SK-N-SH treated with all-trans-retinoic acid at 6 μM for 48 hours (cell line): ENCODE measurements at regions not wholly inside any gene's neighbourhood (a gene's known extent, or its start where the extent isn't known, plus 50 kb on each side); places are given as distances from the start of the nearest gene placed in this dataset.

Experiments
- ATAC-seq: fragments of 200-7000 bp; cut with Tn5 transposase; 3 replicates; pipeline ENCODE4 v1.9.1; 2020; ENCODE audit warnings: mild to moderate bottlenecking, moderate library complexity
- ARNTL ChIP-seq: fragments of 450-650 bp; formaldehyde crosslinking; IDR thresholded peaks from 2 replicates; pipeline ENCODE4 v1.5.0; 2020; ENCODE audit warnings: low read depth, mild to moderate bottlenecking, moderate library complexity, borderline replicate concordance
- BACH2 ChIP-seq: fragments of 250-450 bp; sonication (Bioruptor Pico); IDR thresholded peaks from 2 replicates; pipeline ENCODE4 v1.9.0; 2021; ENCODE audit warnings: mild to moderate bottlenecking, borderline replicate concordance
- CREB5 ChIP-seq: fragments of 250-450 bp; sonication (Bioruptor Pico); IDR thresholded peaks from 2 replicates; pipeline ENCODE4 v1.5.1; 2020; ENCODE audit warnings: low read depth, mild to moderate bottlenecking, moderate library complexity
- CSRNP3 ChIP-seq: fragments of 250-450 bp; sonication (Bioruptor Pico); IDR thresholded peaks from 2 replicates; pipeline ENCODE4 v1.5.1; 2021; ENCODE audit warnings: mild to moderate bottlenecking, moderate library complexity
- ESRRG ChIP-seq: fragments of 250-450 bp; sonication (Bioruptor Pico); IDR thresholded peaks from 2 replicates; pipeline ENCODE4 v1.6.1; 2021; ENCODE audit warnings: mild to moderate bottlenecking
- GLIS3 ChIP-seq: fragments of 250-450 bp; sonication (Bioruptor Pico); IDR thresholded peaks from 2 replicates; pipeline ENCODE4 v1.5.0; 2020; ENCODE audit warnings: mild to moderate bottlenecking, moderate library complexity
- OSR1 ChIP-seq: fragments of 250-450 bp; sonication (Bioruptor Pico); IDR thresholded peaks from 2 replicates; pipeline ENCODE4 v1.8.0; 2022; ENCODE audit warnings: moderate library complexity, mild to moderate bottlenecking, inconsistent platforms
- PPARA ChIP-seq: fragments of 250-450 bp; sonication (Bioruptor Pico); IDR thresholded peaks from 2 replicates; pipeline ENCODE4 v1.5.0; 2020; ENCODE audit warnings: mild to moderate bottlenecking, borderline replicate concordance
- RARB ChIP-seq: fragments of 250-450 bp; sonication (Bioruptor Pico); IDR thresholded peaks from 2 replicates; pipeline ENCODE4 v1.8.0; 2021; ENCODE audit warnings: mild to moderate bottlenecking, moderate library complexity
- SNAI2 ChIP-seq: fragments of 250-450 bp; sonication (Bioruptor Pico); IDR thresholded peaks from 2 replicates; pipeline ENCODE4 v1.5.0; 2020; ENCODE audit warnings: mild to moderate bottlenecking, moderate library complexity
- TCF4 ChIP-seq: fragments of 250-450 bp; sonication (Bioruptor Pico); IDR thresholded peaks from 2 replicates; pipeline ENCODE4 v1.8.0; 2021; ENCODE audit warnings: mild to moderate bottlenecking, moderate library complexity, borderline replicate concordance
- TOX ChIP-seq: fragments of 250-450 bp; sonication (Bioruptor Pico); IDR thresholded peaks from 2 replicates; pipeline ENCODE4 v1.8.0; 2021; ENCODE audit warnings: mild to moderate bottlenecking, moderate library complexity, borderline replicate concordance
- TSHZ2 ChIP-seq: fragments of 250-450 bp; sonication (Bioruptor Pico); IDR thresholded peaks from 2 replicates; pipeline ENCODE4 v1.5.0; 2020; ENCODE audit warnings: mild to moderate bottlenecking, moderate library complexity
- ZC3H10 ChIP-seq: fragments of 250-450 bp; sonication (Bioruptor Pico); IDR thresholded peaks from 2 replicates; pipeline ENCODE4 v1.5.1; 2021; ENCODE audit warnings: mild to moderate bottlenecking, moderate library complexity
- ZFP30 ChIP-seq: fragments of 450-650 bp; formaldehyde crosslinking; IDR thresholded peaks from 2 replicates; pipeline ENCODE4 v1.5.0; 2022; ENCODE audit warnings: mild to moderate bottlenecking, moderate library complexity
- ZNF565 ChIP-seq: fragments of 450-650 bp; formaldehyde crosslinking; conservative IDR thresholded peaks from 2 replicates; pipeline ENCODE4 v1.5.0; 2020; ENCODE audit warnings: low read depth, mild to moderate bottlenecking, moderate library complexity
- ZNF8 ChIP-seq: fragments of 450-650 bp; formaldehyde crosslinking; IDR thresholded peaks from 2 replicates; pipeline ENCODE4 v1.5.0; 2020; ENCODE audit warnings: mild to moderate bottlenecking, moderate library complexity
- TF ChIP-seq, protein P1 (sequence below): fragments of 250-450 bp; sonication (Bioruptor Pico); IDR thresholded peaks from 2 replicates; pipeline ENCODE4 v1.8.0; 2021; ENCODE audit warnings: low read depth, mild to moderate bottlenecking, moderate library complexity, borderline replicate concordance
- TF ChIP-seq, protein P2 (sequence below): fragments of 250-450 bp; sonication (Bioruptor Pico); IDR thresholded peaks from 2 replicates; pipeline ENCODE4 v1.8.0; 2020; ENCODE audit warnings: mild to moderate bottlenecking, moderate library complexity, borderline replicate concordance

DNA sequence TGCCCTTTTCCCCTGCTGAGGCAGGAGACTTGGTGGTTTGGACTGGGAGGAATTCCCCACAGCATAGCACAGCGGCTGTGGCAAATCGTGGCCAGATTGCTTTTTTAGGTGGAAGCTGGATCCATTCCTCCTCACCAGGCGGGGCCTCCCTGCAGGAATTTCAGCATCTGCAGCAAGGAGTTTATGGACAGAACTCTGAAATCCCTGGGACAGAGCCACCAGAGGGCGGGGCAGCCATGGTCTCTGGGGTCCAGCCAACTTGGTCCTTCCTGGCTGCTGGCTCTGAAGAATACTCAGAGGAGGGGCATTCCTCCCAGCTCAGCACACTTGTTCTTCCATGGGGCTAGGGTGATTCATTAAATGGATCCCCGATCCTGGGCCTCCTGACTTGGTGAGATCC, 794.3 kb downstream of the SH3BGRL start:
- ATAC-seq = no peak
- no peak for TF ChIP-seq SNAI2 (CRISPR knock-in tag)
- TF ChIP-seq ESRRG (CRISPR knock-in tag) = no peak
- TF ChIP-seq ZFP30 (CRISPR knock-in tag) = no peak
- no peak for TF ChIP-seq ZC3H10
- no peak for TF ChIP-seq OSR1 (CRISPR knock-in tag)
- TF ChIP-seq CSRNP3 (CRISPR knock-in tag) = no peak
- TF ChIP-seq RARB (CRISPR knock-in tag) = no peak
- TF ChIP-seq TSHZ2 (CRISPR knock-in tag) = no peak
- TF ChIP-seq, protein P1, sequence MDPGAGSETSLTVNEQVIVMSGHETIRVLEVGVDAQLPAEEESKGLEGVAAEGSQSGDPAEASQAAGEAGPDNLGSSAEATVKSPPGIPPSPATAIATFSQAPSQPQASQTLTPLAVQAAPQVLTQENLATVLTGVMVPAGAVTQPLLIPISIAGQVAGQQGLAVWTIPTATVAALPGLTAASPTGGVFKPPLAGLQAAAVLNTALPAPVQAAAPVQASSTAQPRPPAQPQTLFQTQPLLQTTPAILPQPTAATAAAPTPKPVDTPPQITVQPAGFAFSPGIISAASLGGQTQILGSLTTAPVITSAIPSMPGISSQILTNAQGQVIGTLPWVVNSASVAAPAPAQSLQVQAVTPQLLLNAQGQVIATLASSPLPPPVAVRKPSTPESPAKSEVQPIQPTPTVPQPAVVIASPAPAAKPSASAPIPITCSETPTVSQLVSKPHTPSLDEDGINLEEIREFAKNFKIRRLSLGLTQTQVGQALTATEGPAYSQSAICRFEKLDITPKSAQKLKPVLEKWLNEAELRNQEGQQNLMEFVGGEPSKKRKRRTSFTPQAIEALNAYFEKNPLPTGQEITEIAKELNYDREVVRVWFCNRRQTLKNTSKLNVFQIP = no peak

- TF ChIP-seq ZNF565 (CRISPR knock-in tag) = no peak
- TF ChIP-seq BACH2 = no peak
- no peak for TF ChIP-seq TOX (CRISPR knock-in tag)
- no peak for TF ChIP-seq SNAI2 (CRISPR knock-in tag)
- TF ChIP-seq ZNF8 (CRISPR knock-in tag) = no peak
- no peak for TF ChIP-seq GLIS3 (CRISPR knock-in tag)
- no peak for TF ChIP-seq ZC3H10
- TF ChIP-seq CSRNP3 (CRISPR knock-in tag) = no peak
- TF ChIP-seq TSHZ2 (CRISPR knock-in tag) = no peak
- no peak for TF ChIP-seq PPARA (CRISPR knock-in tag)
- no peak for TF ChIP-seq RARB (CRISPR knock-in tag)
- TF ChIP-seq, protein P2, sequence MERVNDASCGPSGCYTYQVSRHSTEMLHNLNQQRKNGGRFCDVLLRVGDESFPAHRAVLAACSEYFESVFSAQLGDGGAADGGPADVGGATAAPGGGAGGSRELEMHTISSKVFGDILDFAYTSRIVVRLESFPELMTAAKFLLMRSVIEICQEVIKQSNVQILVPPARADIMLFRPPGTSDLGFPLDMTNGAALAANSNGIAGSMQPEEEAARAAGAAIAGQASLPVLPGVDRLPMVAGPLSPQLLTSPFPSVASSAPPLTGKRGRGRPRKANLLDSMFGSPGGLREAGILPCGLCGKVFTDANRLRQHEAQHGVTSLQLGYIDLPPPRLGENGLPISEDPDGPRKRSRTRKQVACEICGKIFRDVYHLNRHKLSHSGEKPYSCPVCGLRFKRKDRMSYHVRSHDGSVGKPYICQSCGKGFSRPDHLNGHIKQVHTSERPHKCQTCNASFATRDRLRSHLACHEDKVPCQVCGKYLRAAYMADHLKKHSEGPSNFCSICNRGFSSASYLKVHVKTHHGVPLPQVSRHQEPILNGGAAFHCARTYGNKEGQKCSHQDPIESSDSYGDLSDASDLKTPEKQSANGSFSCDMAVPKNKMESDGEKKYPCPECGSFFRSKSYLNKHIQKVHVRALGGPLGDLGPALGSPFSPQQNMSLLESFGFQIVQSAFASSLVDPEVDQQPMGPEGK (CRISPR knock-in tag) = no peak
- no peak for TF ChIP-seq CREB5 (CRISPR knock-in tag)
- no peak for TF ChIP-seq TCF4 (CRISPR knock-in tag)
- no peak for TF ChIP-seq ARNTL (CRISPR knock-in tag)
- no peak for ATAC-seq
These were observed 827.8 kb downstream of the SH3BGRL start for GRCh38 chrX:82029571-82030218.
